GM19099 (cell line): ENCODE measurements at regions not wholly inside any gene's neighbourhood (a gene's known extent, or its start where the extent isn't known, plus 50 kb on each side); places are given as distances from the start of the nearest gene placed in this dataset.

Experiments used
- POLR2A ChIP-seq: IDR thresholded peaks from 3 replicates; pipeline ENCODE4 v1.6.1; 2011; ENCODE audit warnings: low read depth; ENCODE audit not compliant: insufficient read length; ENCODE audit errors: extremely low read depth

GRCh38 chr11:22920939-22921565 lies 60.8 kb upstream of the CCDC179 start:
- no peak for TF ChIP-seq POLR2A

GRCh38 chr11:22922672-22923071 lies 62.4 kb upstream of the CCDC179 start:
- no peak for TF ChIP-seq POLR2A

DNA sequence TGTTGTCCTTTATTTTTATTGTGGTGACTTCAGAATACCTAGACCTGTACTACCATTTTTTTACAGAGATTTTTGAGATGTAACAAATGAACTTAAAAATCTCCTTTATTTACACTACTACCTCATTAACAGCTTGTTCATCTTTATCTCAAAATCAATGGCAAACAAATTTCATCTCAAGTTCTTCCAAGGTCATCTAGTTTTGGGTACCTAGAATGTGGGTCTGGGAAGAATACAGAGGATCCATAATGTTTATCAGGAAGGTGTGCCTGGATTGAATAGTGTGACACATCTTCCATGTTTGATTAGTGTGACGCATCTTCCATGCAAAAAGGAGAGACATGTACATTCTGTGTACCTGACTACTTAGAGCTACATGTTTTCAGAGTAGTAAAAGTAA lies 63.3 kb upstream of the CCDC179 start:
- TF ChIP-seq POLR2A: no peak

DNA sequence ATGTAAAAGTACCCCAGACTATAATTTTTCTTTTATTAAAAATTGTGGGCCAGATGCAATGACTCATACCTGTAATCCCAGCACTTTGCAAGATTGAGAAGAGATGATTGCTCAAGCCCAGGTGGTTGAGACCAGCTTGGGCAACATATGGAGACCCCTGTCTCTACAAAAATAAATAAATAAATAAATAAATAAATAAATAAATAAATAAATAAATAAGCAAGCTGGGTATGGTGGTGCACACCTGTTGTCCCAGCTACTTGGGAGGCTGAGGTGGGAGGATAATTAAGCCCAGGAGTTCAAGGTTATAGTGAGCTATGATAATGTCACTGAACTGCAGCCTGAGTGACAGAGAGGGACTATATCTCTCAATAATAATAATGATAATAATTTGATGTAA lies 66.1 kb upstream of the CCDC179 start:
- TF ChIP-seq POLR2A: no peak

DNA sequence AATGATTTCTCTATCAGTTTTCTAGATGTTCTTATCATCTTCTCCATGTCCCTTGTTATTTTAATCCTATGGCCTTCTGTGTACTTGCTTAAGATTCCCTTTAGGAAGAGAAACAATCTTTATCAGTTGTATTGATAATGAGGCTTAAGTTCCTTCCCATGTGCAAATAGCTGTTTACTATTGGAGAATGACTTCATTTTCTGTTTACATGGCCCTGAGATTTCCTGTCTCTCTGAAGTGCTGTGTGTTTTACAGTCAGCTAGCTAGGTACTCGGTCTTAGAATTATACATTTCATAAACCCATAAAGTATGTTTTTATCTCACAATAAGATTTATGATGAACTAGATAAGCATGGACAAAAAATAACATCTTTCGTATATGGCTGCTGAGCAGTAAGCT lies 67.5 kb upstream of the CCDC179 start:
- TF ChIP-seq POLR2A: no peak

GRCh38 chr11:22928207-22928917 lies 68.1 kb upstream of the CCDC179 start:
- TF ChIP-seq POLR2A: no peak

DNA sequence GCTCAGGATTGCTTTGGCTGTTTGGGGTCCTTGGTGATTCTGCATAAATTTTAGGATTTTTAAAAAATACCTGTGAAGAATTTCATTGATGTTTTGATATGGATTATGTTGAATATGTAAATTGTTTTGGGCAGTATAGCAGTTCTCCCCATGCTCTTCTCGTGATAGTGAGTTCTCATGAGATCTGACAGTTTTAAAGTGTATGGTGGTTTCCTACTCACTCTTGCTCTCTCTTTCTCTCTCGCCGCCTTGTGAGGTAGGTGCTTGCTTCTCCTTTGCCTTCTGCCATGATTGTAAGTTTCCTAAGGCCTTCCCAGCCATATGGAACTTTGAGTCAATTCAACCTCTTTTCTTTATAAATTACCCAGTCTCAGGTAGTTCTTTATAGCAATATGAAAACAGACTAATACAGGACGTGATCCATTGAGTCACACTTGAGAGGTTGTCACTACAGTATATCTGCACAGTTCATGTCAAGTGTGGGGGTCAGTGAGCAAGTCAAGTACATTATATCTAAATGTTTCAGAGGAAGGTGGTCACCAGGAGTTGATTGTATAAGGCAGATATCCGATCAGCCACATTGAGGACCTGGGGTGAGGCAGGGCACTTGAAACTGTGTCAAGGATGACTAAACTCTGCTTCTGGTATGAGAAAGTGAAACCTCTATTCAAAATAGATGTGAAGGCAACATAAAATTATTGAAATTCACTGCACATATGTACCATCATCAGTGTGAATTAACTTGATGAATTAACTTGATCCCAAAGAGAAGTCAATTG lies 70.7 kb upstream of the CCDC179 start:
- no peak for TF ChIP-seq POLR2A

DNA sequence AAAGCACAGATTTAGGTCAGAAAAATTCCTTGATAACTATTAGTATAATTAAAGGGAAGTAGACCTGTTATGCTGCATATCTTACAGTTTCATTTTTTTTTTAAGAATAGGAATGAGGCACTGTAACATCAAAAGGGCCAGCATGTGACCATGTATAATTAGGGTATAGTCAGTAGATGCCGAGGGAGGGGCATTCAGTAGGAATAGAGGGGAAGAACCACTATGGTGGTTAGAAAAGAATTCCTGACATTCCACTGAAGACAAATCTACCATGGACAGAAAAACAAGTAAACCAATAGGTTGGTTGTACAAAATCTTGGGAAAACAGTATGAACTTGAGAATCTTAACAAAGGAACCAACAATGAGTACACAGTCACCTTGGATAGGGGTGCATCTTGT lies 78.4 kb upstream of the CCDC179 start:
- no peak for TF ChIP-seq POLR2A

DNA sequence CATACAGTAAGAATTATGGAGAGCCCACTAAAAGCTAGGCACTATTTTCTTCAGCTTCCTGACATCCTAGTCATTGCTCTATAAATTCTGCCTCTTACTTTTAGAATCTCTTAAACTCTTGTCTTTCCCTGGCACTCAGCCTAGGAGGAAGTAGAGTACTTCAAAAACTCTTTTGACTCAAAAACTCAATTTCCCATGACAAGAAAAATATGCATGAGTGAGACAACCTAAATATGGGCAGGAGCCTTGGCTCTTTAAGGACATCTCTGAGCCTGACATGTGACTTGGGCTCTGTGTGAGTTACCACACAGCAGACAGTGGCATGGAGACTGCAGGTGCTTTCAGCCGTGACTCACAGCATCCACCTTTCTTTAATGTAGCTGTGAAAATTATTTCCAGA lies 97.5 kb upstream of the CCDC179 start:
- no peak for TF ChIP-seq POLR2A

GRCh38 chr11:22974251-22974650 lies 114.0 kb upstream of the CCDC179 start:
- TF ChIP-seq POLR2A: no peak

DNA sequence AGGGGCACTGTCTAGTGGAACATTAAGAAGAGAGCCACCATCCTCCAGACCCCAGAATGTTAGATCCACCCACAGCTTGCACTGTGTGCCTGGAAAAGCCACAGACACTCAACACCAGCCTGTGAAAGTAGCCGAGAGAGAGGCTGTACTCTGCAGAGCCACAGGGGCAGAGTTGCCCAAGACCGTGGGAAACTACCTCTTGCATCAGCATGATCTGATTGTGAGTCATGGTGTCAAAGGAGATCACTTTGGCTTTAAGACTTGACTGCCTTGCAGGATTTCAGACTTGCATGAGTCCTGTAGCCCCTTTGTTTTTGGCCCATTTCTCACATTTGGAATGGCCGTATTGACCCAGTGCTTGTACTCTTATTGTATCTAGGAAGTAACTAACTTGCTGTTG lies 115.9 kb upstream of the CCDC179 start:
- no peak for TF ChIP-seq POLR2A

DNA sequence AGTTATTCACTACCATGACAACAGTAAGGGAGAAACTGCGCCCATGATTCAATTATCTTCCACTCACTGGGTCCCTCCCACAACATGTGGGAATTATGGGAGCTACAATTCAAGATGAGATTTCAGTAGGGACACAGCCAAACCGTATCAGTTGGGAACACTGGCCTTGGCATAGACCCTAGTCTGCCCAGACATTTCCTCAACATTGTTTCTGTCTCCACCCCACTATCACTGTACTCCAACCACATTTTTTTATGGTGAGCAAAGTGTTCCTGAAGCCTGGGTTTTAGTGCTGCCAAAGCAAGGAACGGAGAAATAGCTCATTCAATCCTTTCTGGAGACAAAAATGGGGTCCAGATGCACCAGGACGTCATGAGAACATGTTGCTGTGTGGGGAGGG lies 122.6 kb upstream of the CCDC179 start:
- TF ChIP-seq POLR2A: no peak

- TF ChIP-seq POLR2A: no peak
Observed at GRCh38 chr11:22984045-22984444, 123.8 kb upstream of the CCDC179 start.

- no peak for TF ChIP-seq POLR2A
Observed at GRCh38 chr11:22989371-22989770, 129.1 kb upstream of the CCDC179 start.

DNA sequence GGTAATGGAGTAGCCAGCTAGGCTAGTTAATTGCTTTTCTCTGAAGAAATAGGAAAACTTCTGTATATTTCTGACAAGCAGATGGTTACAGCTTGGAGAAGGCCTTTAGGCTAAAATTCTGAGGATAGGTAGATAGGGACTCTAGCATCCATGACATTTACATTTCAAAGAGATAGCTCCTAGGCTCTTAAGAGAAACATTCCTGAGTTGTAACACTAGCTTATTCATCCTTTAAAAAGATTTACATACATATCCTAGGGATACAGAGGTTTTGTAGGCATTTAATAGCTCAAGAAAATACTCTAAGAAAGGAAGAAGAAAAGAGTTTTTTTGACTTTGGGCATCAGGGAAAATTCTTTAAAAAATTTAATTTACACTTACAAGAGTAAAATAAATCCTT lies 130.9 kb upstream of the CCDC179 start:
- TF ChIP-seq POLR2A: no peak

DNA sequence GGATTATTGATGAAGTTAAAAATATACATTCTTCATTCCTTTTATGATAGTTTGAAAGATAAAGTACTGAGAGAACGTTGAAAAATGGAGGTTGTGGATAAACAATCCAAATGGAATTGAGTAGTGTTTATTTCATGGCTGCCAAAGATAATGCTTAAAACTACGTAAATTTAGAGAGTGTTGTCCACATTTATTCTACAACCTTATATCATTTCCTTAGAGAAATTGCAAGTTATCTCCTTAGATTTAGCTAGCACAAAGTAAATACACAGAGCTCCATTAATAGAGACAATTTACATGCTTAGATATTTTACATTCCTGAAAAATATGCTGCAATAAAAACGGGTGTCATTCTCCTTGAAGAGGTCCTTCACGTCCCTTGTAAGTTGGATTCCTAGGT lies 146.5 kb upstream of the CCDC179 start:
- TF ChIP-seq POLR2A: no peak
